ENCODE measurements at regions not wholly inside any gene's neighbourhood (a gene's known extent, or its start where the extent isn't known, plus 50 kb on each side); places are given as distances from the start of the nearest gene placed in this dataset.

DNA sequence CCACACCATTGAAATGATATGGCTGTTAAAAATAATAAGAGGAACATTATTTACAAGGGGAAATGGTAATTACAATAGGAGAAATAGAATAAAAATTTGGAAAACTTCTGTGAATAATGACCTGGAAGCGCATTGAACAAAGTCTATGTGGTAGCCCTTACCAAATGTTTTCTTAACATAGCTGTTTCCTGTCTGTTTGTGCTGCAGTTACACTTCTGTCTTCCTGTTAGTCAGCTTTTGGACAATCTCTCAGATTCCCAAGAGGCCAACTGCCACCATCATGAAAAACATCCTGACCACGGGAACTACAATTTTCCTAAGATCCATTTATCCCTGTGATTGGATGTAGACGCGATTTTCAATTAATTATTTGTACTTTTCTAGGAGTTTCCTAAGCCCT, 754.4 kb upstream of the MARCKS start:
- Histone ChIP-seq H3K27ac (ENCODE audit: low read length) (no peak overlapping the region), H3K4me1 (ENCODE audit: control insufficient read depth, insufficient read depth, low read length) (no peaks in the 10 kb centered on the region), H3K9ac (ENCODE audit: low read length in 2 of 2) (no peak overlapping the region), H3K4me3 (ENCODE audit: low read length in 2 of 2) (no peak overlapping the region), H3K9me3 (ENCODE audit: control insufficient read depth in 2 of 2, low read length in 2 of 2) (no peaks in the 10 kb centered on the region), H3K36me3 (ENCODE audit: control insufficient read depth in 2 of 2, insufficient read depth in 2 of 2, low read length in 2 of 2) (no peaks in the 10 kb centered on the region), H3K27me3 (ENCODE audit: control insufficient read depth in 1 of 2, insufficient read depth in 2 of 2, low read length in 2 of 2) (no peaks in the 10 kb centered on the region)

DNA sequence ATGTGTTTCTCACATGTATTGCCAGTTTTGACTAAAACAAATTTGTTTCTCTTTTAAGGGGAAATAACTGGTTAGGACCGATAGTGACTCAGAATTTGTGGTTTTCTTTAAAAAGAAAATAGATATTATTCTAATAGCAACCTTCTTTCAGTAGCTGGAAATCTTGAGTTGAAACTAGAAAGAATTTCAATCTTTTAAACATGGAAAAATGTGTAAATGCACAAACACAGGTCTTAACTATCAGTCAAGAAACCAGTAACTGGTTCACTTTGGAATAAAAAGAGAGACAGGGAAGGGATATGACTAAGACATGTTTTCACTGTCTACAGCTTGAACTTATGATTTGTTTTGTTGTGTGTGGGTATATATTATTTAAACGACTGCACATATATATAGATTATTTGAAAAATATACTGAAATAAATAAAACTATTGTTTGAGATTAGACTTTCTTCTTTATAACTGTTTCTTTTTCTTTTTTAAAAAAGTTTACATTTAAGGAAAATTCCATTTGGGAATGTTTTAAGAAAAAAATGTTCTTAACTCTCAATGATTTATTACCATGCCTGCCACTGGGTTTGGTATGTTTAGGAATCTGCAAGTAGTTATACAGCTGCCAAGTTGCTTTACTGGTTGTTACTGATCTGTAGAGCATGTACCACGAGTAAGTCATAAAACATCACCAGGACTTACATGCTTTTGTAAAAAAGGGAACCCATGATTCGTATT, 753.3 kb upstream of the MARCKS start:
- Histone ChIP-seq H3K36me3 (ENCODE audit: control insufficient read depth in 2 of 2, insufficient read depth in 2 of 2, low read length in 2 of 2) (no peaks in the 10 kb centered on the region), H3K4me3 (ENCODE audit: low read length in 2 of 2) (no peak overlapping the region), H3K4me1 (ENCODE audit: control insufficient read depth, insufficient read depth, low read length) (no peaks in the 10 kb centered on the region), H3K9me3 (ENCODE audit: control insufficient read depth in 2 of 2, low read length in 2 of 2) (peaks cover 0 to under 1% of the 10 kb centered on the region in 2 donors), H3K9ac (ENCODE audit: low read length in 2 of 2) (no peak overlapping the region), H3K27ac (ENCODE audit: low read length) (no peak overlapping the region), H3K27me3 (ENCODE audit: control insufficient read depth in 1 of 2, insufficient read depth in 2 of 2, low read length in 2 of 2) (no peaks in the 10 kb centered on the region)

DNA sequence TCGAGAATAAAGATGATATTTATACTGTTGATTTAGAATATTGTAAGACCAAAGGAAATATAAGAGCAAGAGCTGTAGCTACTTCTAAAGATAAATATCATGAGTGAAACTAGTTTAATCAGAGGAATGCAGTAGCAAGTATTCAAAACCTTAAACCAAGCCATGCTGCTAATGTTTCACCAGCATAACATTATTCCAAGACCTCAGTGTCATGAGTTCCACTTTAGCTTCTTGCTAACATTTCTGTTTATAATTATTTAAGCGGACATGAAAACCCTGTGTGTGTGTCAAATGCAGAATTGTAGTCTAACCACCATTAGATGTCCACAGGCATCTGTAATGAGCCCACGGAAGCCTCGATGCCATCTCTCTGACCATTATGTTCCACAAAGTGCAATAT, 752.6 kb upstream of the MARCKS start:
- peaks cover 0 to 4% of the 10 kb centered on the region in 2 donors for H3K9me3 ChIP-seq (ENCODE audit: control insufficient read depth in 2 of 2, low read length in 2 of 2)
- H3K27me3 ChIP-seq (ENCODE audit: control insufficient read depth in 1 of 2, insufficient read depth in 2 of 2, low read length in 2 of 2): no peaks in the 10 kb centered on the region
- no peaks in the 10 kb centered on the region for H3K36me3 ChIP-seq (ENCODE audit: control insufficient read depth in 2 of 2, insufficient read depth in 2 of 2, low read length in 2 of 2)
- H3K9ac ChIP-seq (ENCODE audit: low read length in 2 of 2): no peak overlapping the region
- no peaks in the 10 kb centered on the region for H3K4me1 ChIP-seq (ENCODE audit: control insufficient read depth, insufficient read depth, low read length)
- no peak overlapping the region for H3K27ac ChIP-seq (ENCODE audit: low read length)
- H3K4me3 ChIP-seq (ENCODE audit: low read length in 2 of 2): no peak overlapping the region

DNA sequence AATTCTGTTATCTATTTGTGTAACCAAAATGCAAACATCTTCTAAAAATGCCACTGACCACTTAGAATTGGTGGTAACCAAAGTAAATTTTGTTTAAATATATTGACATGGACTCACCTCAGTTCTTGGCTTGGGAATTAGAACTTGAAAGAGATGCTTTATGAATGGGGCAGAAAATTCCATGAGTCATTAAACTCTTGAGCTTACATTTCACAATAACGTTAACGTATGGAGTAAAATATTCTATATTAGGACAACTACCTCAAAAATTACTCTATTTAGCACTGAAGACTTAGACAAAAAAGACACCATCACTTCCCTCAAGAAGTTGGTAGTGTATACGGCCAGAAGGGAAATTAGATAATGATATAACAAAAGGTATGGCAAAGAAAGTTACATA, 752.2 kb upstream of the MARCKS start:
- Histone ChIP-seq H3K27me3 (ENCODE audit: control insufficient read depth in 1 of 2, insufficient read depth in 2 of 2, low read length in 2 of 2) (no peaks in the 10 kb centered on the region), H3K9ac (ENCODE audit: low read length in 2 of 2) (no peak overlapping the region), H3K36me3 (ENCODE audit: control insufficient read depth in 2 of 2, insufficient read depth in 2 of 2, low read length in 2 of 2) (no peaks in the 10 kb centered on the region), H3K4me3 (ENCODE audit: low read length in 2 of 2) (no peak overlapping the region), H3K27ac (ENCODE audit: low read length) (no peak overlapping the region), H3K4me1 (ENCODE audit: control insufficient read depth, insufficient read depth, low read length) (no peaks in the 10 kb centered on the region), H3K9me3 (ENCODE audit: control insufficient read depth in 2 of 2, low read length in 2 of 2) (peaks cover 0 to 4% of the 10 kb centered on the region in 2 donors)

DNA sequence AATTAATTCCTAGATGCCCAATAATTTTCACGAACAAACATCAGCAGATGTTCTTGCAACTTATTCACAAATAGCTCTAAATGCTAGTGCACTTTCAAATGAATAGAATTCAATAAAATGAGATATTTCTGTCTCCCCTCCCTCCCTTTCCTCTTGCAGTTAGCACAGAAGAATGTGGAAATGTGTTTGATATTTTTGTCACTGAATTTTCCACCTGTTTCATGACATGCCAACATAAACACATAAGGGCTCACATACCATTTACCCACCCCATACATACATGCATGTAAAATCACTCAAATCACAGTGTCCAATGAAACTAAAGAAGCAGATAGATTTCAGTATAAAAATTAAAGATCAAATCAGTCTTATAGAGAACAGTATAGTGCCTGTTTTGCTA, 746.9 kb upstream of the MARCKS start:
- H3K27me3 ChIP-seq (ENCODE audit: control insufficient read depth in 1 of 2, insufficient read depth in 2 of 2, low read length in 2 of 2): no peaks in the 10 kb centered on the region
- no peaks in the 10 kb centered on the region for H3K36me3 ChIP-seq (ENCODE audit: control insufficient read depth in 2 of 2, insufficient read depth in 2 of 2, low read length in 2 of 2)
- peaks cover 0 to 4% of the 10 kb centered on the region in 2 donors for H3K9me3 ChIP-seq (ENCODE audit: control insufficient read depth in 2 of 2, low read length in 2 of 2)
- no peak overlapping the region for H3K4me3 ChIP-seq (ENCODE audit: low read length in 2 of 2)
- no peak overlapping the region for H3K27ac ChIP-seq (ENCODE audit: low read length)
- no peak overlapping the region for H3K9ac ChIP-seq (ENCODE audit: low read length in 2 of 2)
- H3K4me1 ChIP-seq (ENCODE audit: control insufficient read depth, insufficient read depth, low read length): no peaks in the 10 kb centered on the region

DNA sequence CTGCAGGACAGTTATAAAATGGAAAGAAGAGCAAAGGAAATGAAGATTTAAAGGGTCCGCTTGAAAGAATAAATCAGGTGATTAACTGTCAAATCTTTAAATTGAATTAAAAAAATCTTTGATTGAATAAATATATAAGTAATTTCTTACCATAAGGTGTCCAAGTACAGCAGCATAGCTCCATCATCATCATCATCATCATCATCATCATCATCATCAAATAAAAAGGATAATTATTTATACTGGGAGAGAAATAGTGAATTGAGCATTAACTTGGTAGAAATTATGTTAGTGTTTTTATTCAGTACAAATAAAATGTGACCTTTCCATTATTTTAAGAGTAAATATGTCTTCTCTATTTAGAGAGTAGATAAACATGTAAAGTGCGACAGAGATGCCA, 745.6 kb upstream of the MARCKS start:
- Histone ChIP-seq H3K4me1 (ENCODE audit: control insufficient read depth, insufficient read depth, low read length) (no peaks in the 10 kb centered on the region), H3K9me3 (ENCODE audit: control insufficient read depth in 2 of 2, low read length in 2 of 2) (peaks cover 0 to 4% of the 10 kb centered on the region in 2 donors)

DNA sequence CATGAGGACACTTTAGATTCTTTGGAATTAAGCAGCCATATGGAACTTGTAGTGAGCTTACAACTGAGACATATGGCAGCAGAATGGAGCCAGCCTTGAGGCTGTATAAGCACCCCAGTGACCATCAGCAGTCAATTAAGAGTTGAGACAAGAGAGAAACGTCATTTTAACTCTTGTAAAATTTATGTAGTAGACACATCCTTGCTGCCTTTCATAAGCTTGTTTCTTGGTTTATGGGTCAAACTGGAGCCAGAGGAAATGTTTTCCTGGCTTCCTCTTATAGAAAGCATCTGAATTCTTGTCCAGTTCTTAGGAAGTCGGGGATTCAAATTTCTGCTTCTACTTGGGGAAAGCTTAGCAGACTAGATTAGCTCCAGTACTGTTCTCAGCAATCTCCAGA, 745.1 kb upstream of the MARCKS start:
- Histone ChIP-seq H3K9ac (ENCODE audit: low read length in 2 of 2) (no peak overlapping the region), H3K4me3 (ENCODE audit: low read length in 2 of 2) (no peak overlapping the region)

More for the DNA sequence above, 745.6 kb upstream of the MARCKS start:
- no peak overlapping the region for H3K9ac ChIP-seq (ENCODE audit: low read length in 2 of 2)
- H3K27me3 ChIP-seq (ENCODE audit: control insufficient read depth in 1 of 2, insufficient read depth in 2 of 2, low read length in 2 of 2): no peaks in the 10 kb centered on the region
- H3K4me3 ChIP-seq (ENCODE audit: low read length in 2 of 2): no peak overlapping the region
- no peak overlapping the region for H3K27ac ChIP-seq (ENCODE audit: low read length)
- no peaks in the 10 kb centered on the region for H3K36me3 ChIP-seq (ENCODE audit: control insufficient read depth in 2 of 2, insufficient read depth in 2 of 2, low read length in 2 of 2)

DNA sequence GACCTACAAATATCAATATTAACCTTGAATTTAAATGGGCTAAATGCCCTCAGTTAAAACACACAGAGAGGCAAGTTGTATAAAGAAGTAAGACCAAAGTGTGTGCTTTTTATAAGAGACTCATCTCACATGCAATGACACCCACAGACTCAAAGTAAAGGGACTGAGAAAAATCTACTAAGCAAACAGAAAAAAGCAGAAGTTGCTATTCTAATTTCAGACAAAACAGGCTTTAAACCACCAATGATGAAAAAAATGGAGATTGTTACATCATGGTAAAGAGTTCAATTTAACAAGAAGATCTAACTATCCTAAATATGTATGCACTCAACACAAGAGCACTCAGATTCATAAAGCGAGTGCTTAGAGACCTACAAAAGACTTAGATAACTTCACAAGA, 741.9 kb upstream of the MARCKS start:
- Histone ChIP-seq H3K9ac (ENCODE audit: low read length in 2 of 2) (no peak overlapping the region), H3K36me3 (ENCODE audit: control insufficient read depth in 2 of 2, insufficient read depth in 2 of 2, low read length in 2 of 2) (no peaks in the 10 kb centered on the region), H3K4me1 (ENCODE audit: control insufficient read depth, insufficient read depth, low read length) (no peaks in the 10 kb centered on the region), H3K27me3 (ENCODE audit: control insufficient read depth in 1 of 2, insufficient read depth in 2 of 2, low read length in 2 of 2) (no peaks in the 10 kb centered on the region), H3K9me3 (ENCODE audit: control insufficient read depth in 2 of 2, low read length in 2 of 2) (no peaks in the 10 kb centered on the region), H3K27ac (ENCODE audit: low read length) (no peak overlapping the region), H3K4me3 (ENCODE audit: low read length in 2 of 2) (no peak overlapping the region)

More for the DNA sequence above, 745.1 kb upstream of the MARCKS start:
- peaks cover 0 to 4% of the 10 kb centered on the region in 2 donors for H3K9me3 ChIP-seq (ENCODE audit: control insufficient read depth in 2 of 2, low read length in 2 of 2)
- H3K27me3 ChIP-seq (ENCODE audit: control insufficient read depth in 1 of 2, insufficient read depth in 2 of 2, low read length in 2 of 2): no peaks in the 10 kb centered on the region
- H3K27ac ChIP-seq (ENCODE audit: low read length): no peak overlapping the region
- no peaks in the 10 kb centered on the region for H3K4me1 ChIP-seq (ENCODE audit: control insufficient read depth, insufficient read depth, low read length)
- no peaks in the 10 kb centered on the region for H3K36me3 ChIP-seq (ENCODE audit: control insufficient read depth in 2 of 2, insufficient read depth in 2 of 2, low read length in 2 of 2)

DNA sequence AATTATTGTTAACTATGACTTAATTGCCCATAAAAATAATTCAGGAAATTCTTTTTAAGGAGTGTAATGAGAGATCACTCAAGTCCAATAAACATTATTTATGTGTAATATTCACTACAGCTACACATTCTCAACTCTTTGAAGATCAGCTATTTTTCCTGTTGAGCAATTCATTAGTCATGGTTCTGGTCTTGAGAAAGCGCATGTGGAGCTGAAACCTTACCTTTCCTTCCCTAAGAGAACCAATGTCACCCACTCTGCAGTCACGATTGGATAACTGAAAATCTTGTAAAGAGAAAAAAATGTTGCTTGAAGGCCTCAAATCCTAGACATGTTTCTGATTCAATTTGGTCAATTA, 736.9 kb upstream of the MARCKS start:
- no peak overlapping the region for H3K27ac ChIP-seq (ENCODE audit: low read length)
- no peaks in the 10 kb centered on the region for H3K4me1 ChIP-seq (ENCODE audit: control insufficient read depth, insufficient read depth, low read length)
- no peaks in the 10 kb centered on the region for H3K36me3 ChIP-seq (ENCODE audit: control insufficient read depth in 2 of 2, insufficient read depth in 2 of 2, low read length in 2 of 2)
- H3K27me3 ChIP-seq (ENCODE audit: control insufficient read depth in 1 of 2, insufficient read depth in 2 of 2, low read length in 2 of 2): no peaks in the 10 kb centered on the region
- no peaks in the 10 kb centered on the region for H3K9me3 ChIP-seq (ENCODE audit: control insufficient read depth in 2 of 2, low read length in 2 of 2)
- no peak overlapping the region for H3K9ac ChIP-seq (ENCODE audit: low read length in 2 of 2)
- no peak overlapping the region for H3K4me3 ChIP-seq (ENCODE audit: low read length in 2 of 2)

DNA sequence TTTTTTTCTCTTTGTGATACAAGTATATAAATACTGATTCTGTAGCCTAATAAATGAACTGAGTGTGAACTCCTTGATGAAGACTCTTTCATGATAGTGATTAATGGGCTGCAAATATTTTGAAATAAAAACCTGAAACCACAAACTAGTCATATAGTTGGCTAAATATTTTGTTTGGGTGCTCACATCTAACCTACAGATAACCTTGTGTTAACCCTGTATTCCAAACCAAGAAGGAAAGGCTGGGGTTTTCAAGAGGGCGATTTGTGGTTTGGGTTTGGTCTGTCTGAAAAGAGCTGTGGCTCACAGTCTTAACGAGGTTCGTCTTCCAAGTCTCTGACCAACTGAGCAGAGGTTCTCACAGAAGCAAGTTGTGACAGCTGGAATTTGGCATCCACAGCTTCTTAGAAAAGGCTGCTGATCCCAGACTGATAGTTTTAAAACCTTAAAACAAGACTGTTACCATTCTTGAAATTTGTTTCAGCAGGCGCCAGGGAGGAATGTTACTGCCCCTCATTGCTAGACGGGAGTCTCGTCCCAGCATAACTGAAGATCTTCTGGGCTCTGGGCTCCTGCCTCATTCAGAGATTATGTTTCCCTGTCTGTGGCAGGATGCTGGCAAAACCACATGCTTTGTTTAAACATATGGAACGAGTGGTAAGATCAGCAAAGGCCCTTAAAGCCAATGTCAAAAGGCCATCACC, 736.4 kb upstream of the MARCKS start:
- Histone ChIP-seq H3K9ac (ENCODE audit: low read length in 2 of 2) (no peak overlapping the region), H3K9me3 (ENCODE audit: control insufficient read depth in 2 of 2, low read length in 2 of 2) (no peaks in the 10 kb centered on the region), H3K27ac (ENCODE audit: low read length) (no peak overlapping the region), H3K4me1 (ENCODE audit: control insufficient read depth, insufficient read depth, low read length) (no peaks in the 10 kb centered on the region), H3K4me3 (ENCODE audit: low read length in 2 of 2) (no peak overlapping the region), H3K36me3 (ENCODE audit: control insufficient read depth in 2 of 2, insufficient read depth in 2 of 2, low read length in 2 of 2) (no peaks in the 10 kb centered on the region), H3K27me3 (ENCODE audit: control insufficient read depth in 1 of 2, insufficient read depth in 2 of 2, low read length in 2 of 2) (no peaks in the 10 kb centered on the region)

DNA sequence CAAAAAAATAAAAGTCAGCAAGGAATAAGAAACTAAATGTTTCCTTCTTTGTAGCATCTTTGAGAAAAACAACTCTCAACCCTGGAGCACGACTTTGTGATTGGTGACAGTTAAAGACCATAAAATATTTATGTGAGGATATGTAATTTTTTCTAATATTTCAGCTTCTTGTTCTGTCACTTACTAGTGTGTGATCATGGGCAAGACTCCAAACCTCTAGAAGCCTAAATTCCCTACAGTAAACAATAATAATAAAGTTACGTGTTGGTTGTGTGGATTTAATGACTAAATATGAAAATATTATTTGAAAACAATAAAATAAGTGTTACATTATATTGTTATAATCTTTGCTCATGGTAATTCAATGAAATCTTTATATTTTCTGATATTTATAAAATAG, 735.6 kb upstream of the MARCKS start:
- Histone ChIP-seq H3K9ac (ENCODE audit: low read length in 2 of 2) (no peak overlapping the region), H3K4me1 (ENCODE audit: control insufficient read depth, insufficient read depth, low read length) (no peaks in the 10 kb centered on the region), H3K9me3 (ENCODE audit: control insufficient read depth in 2 of 2, low read length in 2 of 2) (no peaks in the 10 kb centered on the region), H3K27ac (ENCODE audit: low read length) (no peak overlapping the region), H3K36me3 (ENCODE audit: control insufficient read depth in 2 of 2, insufficient read depth in 2 of 2, low read length in 2 of 2) (no peaks in the 10 kb centered on the region), H3K27me3 (ENCODE audit: control insufficient read depth in 1 of 2, insufficient read depth in 2 of 2, low read length in 2 of 2) (no peaks in the 10 kb centered on the region), H3K4me3 (ENCODE audit: low read length in 2 of 2) (no peak overlapping the region)
